Esophagus muscularis mucosa (tissue), 3 donors: ENCODE measurements at regions not wholly inside any gene's neighbourhood (a gene's known extent, or its start where the extent isn't known, plus 50 kb on each side); places are given as distances from the start of the nearest gene placed in this dataset.

Source experiments
- POLR2A ChIP-seq: fragments of 450-650 bp; IDR thresholded peaks from one replicate; pipeline ENCODE4 v1.6.1; 2017; ENCODE audit warnings: antibody characterized with exemption, moderate library complexity, mild to moderate bottlenecking, low read depth
- POLR2AphosphoS5 ChIP-seq, 2 donors: sonication (generic); formaldehyde crosslinking; IDR thresholded peaks; one replicate each; pipeline ENCODE4 v1.6.1; 2017; ENCODE audit warnings: antibody characterized with exemption in 2 of 2
- TF ChIP-seq, protein P1 (sequence below), 3 experiments: fragments of 200-600 bp in 2 of 3; fragments of 450-650 bp in 1 of 3; sonication (generic) in 2 of 3; IDR thresholded peaks; one replicate each; pipeline ENCODE4 v1.5.1; 2017 to 2019; ENCODE audit warnings: antibody characterized with exemption in 3 of 3, mild to moderate bottlenecking in 2 of 3, moderate library complexity in 1 of 3

GRCh38 chr10:44659320-44659719, 251.8 kb upstream of the TMEM72 start:
- TF ChIP-seq, protein P1, sequence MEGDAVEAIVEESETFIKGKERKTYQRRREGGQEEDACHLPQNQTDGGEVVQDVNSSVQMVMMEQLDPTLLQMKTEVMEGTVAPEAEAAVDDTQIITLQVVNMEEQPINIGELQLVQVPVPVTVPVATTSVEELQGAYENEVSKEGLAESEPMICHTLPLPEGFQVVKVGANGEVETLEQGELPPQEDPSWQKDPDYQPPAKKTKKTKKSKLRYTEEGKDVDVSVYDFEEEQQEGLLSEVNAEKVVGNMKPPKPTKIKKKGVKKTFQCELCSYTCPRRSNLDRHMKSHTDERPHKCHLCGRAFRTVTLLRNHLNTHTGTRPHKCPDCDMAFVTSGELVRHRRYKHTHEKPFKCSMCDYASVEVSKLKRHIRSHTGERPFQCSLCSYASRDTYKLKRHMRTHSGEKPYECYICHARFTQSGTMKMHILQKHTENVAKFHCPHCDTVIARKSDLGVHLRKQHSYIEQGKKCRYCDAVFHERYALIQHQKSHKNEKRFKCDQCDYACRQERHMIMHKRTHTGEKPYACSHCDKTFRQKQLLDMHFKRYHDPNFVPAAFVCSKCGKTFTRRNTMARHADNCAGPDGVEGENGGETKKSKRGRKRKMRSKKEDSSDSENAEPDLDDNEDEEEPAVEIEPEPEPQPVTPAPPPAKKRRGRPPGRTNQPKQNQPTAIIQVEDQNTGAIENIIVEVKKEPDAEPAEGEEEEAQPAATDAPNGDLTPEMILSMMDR (IDR thresholded peaks at IDR 0.05) = no peak
- no peak for TF ChIP-seq POLR2A
- no peak for TF ChIP-seq POLR2AphosphoS5 (IDR thresholded peaks at IDR 0.05)
